Muscle of arm (tissue), 1 donor: ENCODE measurements at regions not wholly inside any gene's neighbourhood (a gene's known extent, or its start where the extent isn't known, plus 50 kb on each side); places are given as distances from the start of the nearest gene placed in this dataset.
"Not testable (repeated sequence)": the region's sequence is repeated elsewhere in the genome, so short reads cannot be mapped to it uniquely, and the experiment has no call there.

Experiments
- DNase-seq: peaks from one replicate; pipeline ENCODE4 v3.0.0-alpha.2; 2013

- no peak for DNase-seq
These were observed 68.9 kb upstream of the PPARGC1A start for GRCh38 chr4:23958749-23959148.

GRCh38 chr4:23957465-23957864 is 67.6 kb upstream of the PPARGC1A start:
- no peak for DNase-seq

GRCh38 chr4:23956601-23957364 is 66.9 kb upstream of the PPARGC1A start:
- no peak for DNase-seq

- DNase-seq = no peak
These were observed 62.4 kb upstream of the PPARGC1A start for GRCh38 chr4:23952258-23952657.

GRCh38 chr4:23947826-23948225 is 58.0 kb upstream of the PPARGC1A start:
- DNase-seq = no peak

GRCh38 chr4:23946299-23946698 is 56.5 kb upstream of the PPARGC1A start:
- no peak for DNase-seq

- DNase-seq = no peak
These were observed 55.7 kb upstream of the PPARGC1A start for GRCh38 chr4:23945451-23946017.

GRCh38 chr4:23944556-23944955 is 54.7 kb upstream of the PPARGC1A start:
- DNase-seq = not testable (repeated sequence)

GRCh38 chr4:23943478-23943877 is 53.6 kb upstream of the PPARGC1A start:
- no peak for DNase-seq

- no peak for DNase-seq
These were observed 52.6 kb upstream of the PPARGC1A start for GRCh38 chr4:23942471-23942870.
